Fibroblast of mammary gland (primary cell): ENCODE measurements at regions not wholly inside any gene's neighbourhood (a gene's known extent, or its start where the extent isn't known, plus 50 kb on each side); places are given as distances from the start of the nearest gene placed in this dataset.

Experiments used
- DNase-seq: peaks from one replicate; pipeline ENCODE4 v3.0.0-alpha.2; 2010; ENCODE audit warnings: low read depth
- H3K4me3 ChIP-seq: 2 replicates; pipeline ENCODE4 v1.5.1; 2011; ENCODE audit warnings: low read depth, mild to moderate bottlenecking, low read length, moderate library complexity; ENCODE audit not compliant: control insufficient read depth
- TF ChIP-seq, protein P1 (sequence below): conservative IDR thresholded peaks from 2 replicates; pipeline ENCODE4 v1.5.1; 2011; ENCODE audit warnings: low read depth, low read length, inconsistent platforms; ENCODE audit not compliant: control insufficient read depth, insufficient read depth

DNA sequence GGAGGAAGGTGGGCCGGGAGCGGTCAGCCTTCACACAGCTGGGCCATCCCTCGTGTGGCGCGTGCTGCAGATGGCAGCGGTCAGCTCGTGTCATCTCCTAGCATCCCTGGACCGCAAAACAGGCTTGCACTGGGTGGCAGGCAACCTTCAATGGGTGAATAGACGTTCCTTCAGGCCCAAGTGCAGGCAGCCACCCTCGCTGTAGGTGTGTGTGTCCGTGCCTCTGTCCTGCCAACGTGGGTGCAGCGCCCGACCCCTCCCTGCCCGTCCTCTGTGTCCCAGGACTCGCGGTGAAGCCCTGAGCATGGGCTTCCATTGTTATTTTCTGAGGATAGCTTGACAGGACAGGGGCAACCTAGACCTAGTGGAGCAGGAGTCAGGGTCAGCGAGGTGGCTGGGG is 79.8 kb upstream of the STOX2 start:
- TF ChIP-seq, protein P1, sequence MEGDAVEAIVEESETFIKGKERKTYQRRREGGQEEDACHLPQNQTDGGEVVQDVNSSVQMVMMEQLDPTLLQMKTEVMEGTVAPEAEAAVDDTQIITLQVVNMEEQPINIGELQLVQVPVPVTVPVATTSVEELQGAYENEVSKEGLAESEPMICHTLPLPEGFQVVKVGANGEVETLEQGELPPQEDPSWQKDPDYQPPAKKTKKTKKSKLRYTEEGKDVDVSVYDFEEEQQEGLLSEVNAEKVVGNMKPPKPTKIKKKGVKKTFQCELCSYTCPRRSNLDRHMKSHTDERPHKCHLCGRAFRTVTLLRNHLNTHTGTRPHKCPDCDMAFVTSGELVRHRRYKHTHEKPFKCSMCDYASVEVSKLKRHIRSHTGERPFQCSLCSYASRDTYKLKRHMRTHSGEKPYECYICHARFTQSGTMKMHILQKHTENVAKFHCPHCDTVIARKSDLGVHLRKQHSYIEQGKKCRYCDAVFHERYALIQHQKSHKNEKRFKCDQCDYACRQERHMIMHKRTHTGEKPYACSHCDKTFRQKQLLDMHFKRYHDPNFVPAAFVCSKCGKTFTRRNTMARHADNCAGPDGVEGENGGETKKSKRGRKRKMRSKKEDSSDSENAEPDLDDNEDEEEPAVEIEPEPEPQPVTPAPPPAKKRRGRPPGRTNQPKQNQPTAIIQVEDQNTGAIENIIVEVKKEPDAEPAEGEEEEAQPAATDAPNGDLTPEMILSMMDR, result no peak
- DNase-seq, result no peak
- H3K4me3 ChIP-seq, result no peak overlapping the region

DNA sequence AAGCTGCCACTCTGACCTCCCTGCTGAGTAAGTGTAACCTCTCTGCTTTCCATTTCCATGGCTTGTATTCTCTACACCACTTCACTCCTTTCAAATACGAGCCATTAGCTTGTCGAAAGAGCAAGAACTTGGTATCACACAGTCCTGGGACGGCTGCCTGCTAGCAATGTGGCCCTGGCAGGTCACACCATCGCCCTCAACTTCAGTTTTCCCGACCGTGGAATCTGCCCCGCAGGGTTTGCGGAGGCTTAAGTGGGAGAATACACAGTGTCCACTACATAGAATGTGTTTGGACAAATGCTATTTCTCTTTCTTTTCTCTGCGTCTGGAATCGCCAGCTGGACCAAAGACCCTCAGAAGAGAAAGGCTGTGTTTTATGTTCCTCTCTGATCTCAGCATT is 78.6 kb upstream of the STOX2 start:
- TF ChIP-seq, protein P1, result no peak
- H3K4me3 ChIP-seq, result no peak overlapping the region
- DNase-seq, result no peak

DNA sequence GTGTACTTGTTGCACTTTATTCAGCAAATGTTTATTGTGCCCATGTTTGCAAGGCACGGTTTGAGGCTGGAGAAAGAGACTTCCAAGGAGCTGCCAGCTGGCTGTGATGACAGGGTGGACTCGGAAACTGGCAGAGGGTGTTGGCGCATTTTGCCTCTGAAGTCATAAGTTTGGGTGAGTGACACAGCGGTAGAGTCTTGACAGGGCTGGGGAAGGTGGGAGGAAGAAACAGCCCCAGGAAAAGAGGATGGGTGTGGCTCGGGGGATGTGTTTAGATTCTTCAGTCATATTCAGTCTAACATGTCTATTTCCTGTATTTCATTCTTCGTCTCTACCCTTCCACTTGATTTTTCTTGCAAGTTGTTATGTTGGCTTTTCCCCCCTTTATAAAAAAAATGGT is 77.0 kb upstream of the STOX2 start:
- TF ChIP-seq, protein P1, result no peak
- DNase-seq, result no peak
- no peak overlapping the region for H3K4me3 ChIP-seq

DNA sequence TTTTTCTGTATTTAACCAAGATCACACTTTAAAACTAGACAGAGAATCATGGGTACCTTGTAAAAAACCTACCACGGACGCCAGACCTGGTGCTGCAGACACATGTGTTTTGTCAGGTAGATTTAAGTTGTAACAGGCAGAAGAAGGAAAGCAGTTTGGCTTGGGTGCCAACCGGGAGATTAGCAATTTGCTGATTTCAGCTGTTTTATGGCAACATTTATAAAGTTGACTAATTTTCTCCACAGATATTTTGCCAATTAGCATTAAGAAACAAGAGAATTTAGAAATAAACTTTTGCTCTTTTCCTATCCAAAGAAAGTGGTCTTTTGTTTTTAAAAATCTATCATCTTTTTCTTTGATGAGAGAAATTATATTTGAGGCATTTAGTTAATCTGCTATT is 76.3 kb upstream of the STOX2 start:
- no peak overlapping the region for H3K4me3 ChIP-seq
- TF ChIP-seq, protein P1, result no peak
- DNase-seq, result no peak

DNA sequence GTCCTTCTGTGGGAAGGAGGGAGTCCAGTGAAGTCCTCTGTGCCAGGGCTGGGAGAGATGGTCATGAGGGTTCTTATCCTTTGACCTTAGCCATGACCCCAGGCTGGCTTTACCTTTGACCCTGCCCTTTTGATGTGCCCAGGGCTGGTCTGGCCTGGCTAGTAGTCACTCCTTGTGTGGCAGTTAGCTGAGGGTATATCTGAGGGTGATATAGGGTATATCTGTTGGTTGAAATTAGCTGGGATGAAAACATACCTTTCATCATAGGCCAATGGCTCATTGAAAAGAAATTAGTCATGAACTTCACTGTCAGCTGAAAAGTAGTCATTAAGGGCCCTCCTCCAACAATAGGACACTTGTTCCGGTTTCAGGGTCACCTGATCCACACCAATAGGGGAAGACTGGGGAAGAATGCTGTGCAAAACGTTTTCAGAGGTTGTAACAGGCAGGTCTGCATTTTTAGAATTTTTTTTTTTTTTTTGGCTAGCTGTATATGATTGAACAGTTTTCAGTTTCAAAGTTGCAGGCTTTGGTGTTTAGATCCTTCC is 74.6 kb upstream of the STOX2 start:
- no peak overlapping the region for H3K4me3 ChIP-seq
- TF ChIP-seq, protein P1, result no peak
- no peak for DNase-seq

DNA sequence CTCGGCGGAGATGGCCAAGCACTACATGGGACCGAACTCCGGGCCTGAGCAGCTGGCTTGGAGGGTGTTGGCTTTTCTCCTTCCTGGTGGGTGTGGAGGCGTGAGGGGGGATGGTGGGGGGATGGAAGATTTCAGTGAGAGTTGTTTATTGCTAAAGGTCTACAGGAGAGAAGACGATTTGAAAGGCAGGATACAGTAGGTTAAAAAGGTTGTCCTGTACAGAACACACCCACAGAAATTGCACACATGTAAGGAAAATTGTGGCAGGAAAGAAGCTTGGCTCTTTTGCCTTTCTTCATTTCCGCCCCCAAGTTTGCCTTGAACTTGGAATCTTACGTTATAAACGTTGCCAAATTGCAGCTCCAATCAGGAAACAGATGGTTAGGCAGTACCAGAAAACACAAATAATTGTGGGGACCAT is 74.1 kb upstream of the STOX2 start:
- H3K4me3 ChIP-seq, result no peak overlapping the region

More for the DNA sequence above, 74.1 kb upstream of the STOX2 start:
- TF ChIP-seq, protein P1, result no peak
- no peak for DNase-seq
